Central memory CD8-positive, alpha-beta T cell (primary cell): ENCODE measurements at regions not wholly inside any gene's neighbourhood (a gene's known extent, or its start where the extent isn't known, plus 50 kb on each side); places are given as distances from the start of the nearest gene placed in this dataset.

Experiments used
- ATAC-seq: fragments of 150-1000 bp; cut with Tn5 transposase; replicated peaks from 2 replicates; pipeline ENCODE4 v1.10.0; 2022; ENCODE audit warnings: mild to moderate bottlenecking, moderate FRiP score, moderate number of reproducible peaks; ENCODE audit not compliant: poor library complexity, severe bottlenecking; ENCODE audit errors: extremely low read depth
- DNase-seq, 2 donors: peaks; one replicate each; pipeline ENCODE4 v3.0.0; 2021; ENCODE audit warnings: low spot score in 2 of 2
- H3K27ac Mint-ChIP-seq: one replicate; pipeline ENCODE4 v1.8.0; 2022; ENCODE audit warnings: low read depth, mild to moderate bottlenecking, moderate library complexity, mixed read lengths
- H3K27me3 Mint-ChIP-seq: one replicate; pipeline ENCODE4 v1.8.0; 2022; ENCODE audit warnings: mixed read lengths
- H3K36me3 Mint-ChIP-seq: one replicate; pipeline ENCODE4 v1.8.0; 2022; ENCODE audit warnings: mild to moderate bottlenecking, moderate library complexity, mixed read lengths; ENCODE audit not compliant: insufficient read depth
- H3K4me1 Mint-ChIP-seq: one replicate; pipeline ENCODE4 v1.8.0; 2022; ENCODE audit warnings: mixed read lengths
- H3K4me3 Mint-ChIP-seq: one replicate; pipeline ENCODE4 v1.8.0; 2022; ENCODE audit warnings: mild to moderate bottlenecking, moderate library complexity, mixed read lengths
- H3K9me3 Mint-ChIP-seq: one replicate; pipeline ENCODE4 v1.8.0; 2022; ENCODE audit warnings: mixed read lengths

- no peaks in the 10 kb centered on the region for H3K27me3 Mint-ChIP-seq
- H3K9me3 Mint-ChIP-seq, result no peaks in the 10 kb centered on the region
- no peak overlapping the region for H3K27ac Mint-ChIP-seq
- H3K4me3 Mint-ChIP-seq, result no peak overlapping the region
- H3K36me3 Mint-ChIP-seq, result no peaks in the 10 kb centered on the region
- ATAC-seq (no peak), DNase-seq (no peak)
- H3K4me1 Mint-ChIP-seq, result no peaks in the 10 kb centered on the region
These were observed 695.1 kb downstream of the TAF11L14 start for GRCh38 chr5:18329328-18329727.

- Mint-ChIP-seq H3K4me3 (no peak overlapping the region), H3K4me1 (no peaks in the 10 kb centered on the region), H3K9me3 (peaks cover 4% of the 10 kb centered on the region), H3K27me3 (no peaks in the 10 kb centered on the region), H3K27ac (no peak overlapping the region), H3K36me3 (no peaks in the 10 kb centered on the region)
- no peak for ATAC-seq
- DNase-seq, result no peak
These were observed 699.6 kb downstream of the TAF11L14 start for GRCh38 chr5:18333841-18334240.

- Mint-ChIP-seq H3K4me1 (no peaks in the 10 kb centered on the region), H3K4me3 (no peak overlapping the region), H3K36me3 (no peaks in the 10 kb centered on the region), H3K9me3 (peaks cover 4% of the 10 kb centered on the region), H3K27me3 (no peaks in the 10 kb centered on the region), H3K27ac (no peak overlapping the region)
- ATAC-seq (no peak), DNase-seq (no peak)
These were observed 700.7 kb downstream of the TAF11L14 start for GRCh38 chr5:18334949-18335348.

GRCh38 chr5:18354828-18355227 is 720.6 kb downstream of the TAF11L14 start:
- ATAC-seq (no peak), DNase-seq (no peak)
- no peak overlapping the region for H3K27ac Mint-ChIP-seq
- no peaks in the 10 kb centered on the region for H3K4me1 Mint-ChIP-seq
- peaks cover 26% of the 10 kb centered on the region for H3K9me3 Mint-ChIP-seq
- H3K4me3 Mint-ChIP-seq, result no peak overlapping the region
- no peaks in the 10 kb centered on the region for H3K27me3 Mint-ChIP-seq
- peaks cover 1% of the 10 kb centered on the region for H3K36me3 Mint-ChIP-seq

GRCh38 chr5:18357486-18357885 is 723.2 kb downstream of the TAF11L14 start:
- peaks cover 29% of the 10 kb centered on the region for H3K9me3 Mint-ChIP-seq
- no peak overlapping the region for H3K27ac Mint-ChIP-seq
- no peak overlapping the region for H3K4me3 Mint-ChIP-seq
- no peaks in the 10 kb centered on the region for H3K27me3 Mint-ChIP-seq
- DNase-seq (no peak), ATAC-seq (no peak)
- peaks cover 1% of the 10 kb centered on the region for H3K36me3 Mint-ChIP-seq
- no peaks in the 10 kb centered on the region for H3K4me1 Mint-ChIP-seq

- H3K27me3 Mint-ChIP-seq, result no peaks in the 10 kb centered on the region
- H3K4me1 Mint-ChIP-seq, result no peaks in the 10 kb centered on the region
These were observed 732.0 kb downstream of the TAF11L14 start for GRCh38 chr5:18366234-18366633.

GRCh38 chr5:18370531-18370930 is 736.3 kb downstream of the TAF11L14 start:
- H3K4me3 Mint-ChIP-seq, result no peak overlapping the region

More at GRCh38 chr5:18366234-18366633, 732.0 kb downstream of the TAF11L14 start:
- Mint-ChIP-seq H3K9me3 (peaks cover 23% of the 10 kb centered on the region), H3K27ac (no peak overlapping the region), H3K36me3 (no peaks in the 10 kb centered on the region), H3K4me3 (no peak overlapping the region)
- DNase-seq, result no peak
- no peak for ATAC-seq

GRCh38 chr5:18375641-18376040 is 741.4 kb downstream of the TAF11L14 start:
- DNase-seq, result no peak
- Mint-ChIP-seq H3K36me3 (no peaks in the 10 kb centered on the region), H3K9me3 (peaks cover 32% of the 10 kb centered on the region), H3K27me3 (no peaks in the 10 kb centered on the region), H3K4me3 (no peak overlapping the region), H3K27ac (no peak overlapping the region), H3K4me1 (no peaks in the 10 kb centered on the region)
- ATAC-seq, result no peak

More at GRCh38 chr5:18370531-18370930, 736.3 kb downstream of the TAF11L14 start:
- no peaks in the 10 kb centered on the region for H3K36me3 Mint-ChIP-seq
- ATAC-seq (no peak), DNase-seq (no peak)
- no peaks in the 10 kb centered on the region for H3K27me3 Mint-ChIP-seq
- H3K9me3 Mint-ChIP-seq, result peaks cover 22% of the 10 kb centered on the region
- no peaks in the 10 kb centered on the region for H3K4me1 Mint-ChIP-seq
- no peak overlapping the region for H3K27ac Mint-ChIP-seq

- H3K4me3 Mint-ChIP-seq, result no peak overlapping the region
- H3K36me3 Mint-ChIP-seq, result no peaks in the 10 kb centered on the region
- H3K4me1 Mint-ChIP-seq, result no peaks in the 10 kb centered on the region
- H3K27ac Mint-ChIP-seq, result no peak overlapping the region
- no peak for DNase-seq
- no peaks in the 10 kb centered on the region for H3K27me3 Mint-ChIP-seq
- peaks cover 38% of the 10 kb centered on the region for H3K9me3 Mint-ChIP-seq
- no peak for ATAC-seq
These were observed 743.8 kb downstream of the TAF11L14 start for GRCh38 chr5:18378066-18378465.

- Mint-ChIP-seq H3K9me3 (peaks cover 38% of the 10 kb centered on the region), H3K4me3 (no peak overlapping the region), H3K36me3 (no peaks in the 10 kb centered on the region), H3K27me3 (no peaks in the 10 kb centered on the region), H3K27ac (no peak overlapping the region), H3K4me1 (no peaks in the 10 kb centered on the region)
- no peak for ATAC-seq
- no peak for DNase-seq
These were observed 744.9 kb downstream of the TAF11L14 start for GRCh38 chr5:18379189-18379588.

GRCh38 chr5:18380729-18381362 is 746.6 kb downstream of the TAF11L14 start:
- H3K9me3 Mint-ChIP-seq, result peaks cover 25% of the 10 kb centered on the region
- no peaks in the 10 kb centered on the region for H3K4me1 Mint-ChIP-seq
- no peaks in the 10 kb centered on the region for H3K36me3 Mint-ChIP-seq
- no peak overlapping the region for H3K4me3 Mint-ChIP-seq
- no peak overlapping the region for H3K27ac Mint-ChIP-seq
- no peaks in the 10 kb centered on the region for H3K27me3 Mint-ChIP-seq
- ATAC-seq, result no peak
- DNase-seq, result no peak

GRCh38 chr5:18393565-18394442 is 759.5 kb downstream of the TAF11L14 start:
- peaks cover 5% of the 10 kb centered on the region for H3K9me3 Mint-ChIP-seq
- ATAC-seq (peak; percentile 28), DNase-seq (no peak)
- no peak overlapping the region for H3K27ac Mint-ChIP-seq
- H3K4me3 Mint-ChIP-seq, result no peak overlapping the region
- H3K27me3 Mint-ChIP-seq, result no peaks in the 10 kb centered on the region
- H3K4me1 Mint-ChIP-seq, result no peaks in the 10 kb centered on the region
- peaks cover 2% of the 10 kb centered on the region for H3K36me3 Mint-ChIP-seq

- H3K4me3 Mint-ChIP-seq, result no peak overlapping the region
- peaks cover 2% of the 10 kb centered on the region for H3K36me3 Mint-ChIP-seq
- H3K9me3 Mint-ChIP-seq, result no peaks in the 10 kb centered on the region
- H3K27ac Mint-ChIP-seq, result no peak overlapping the region
- DNase-seq (no peak), ATAC-seq (no peak)
- no peaks in the 10 kb centered on the region for H3K4me1 Mint-ChIP-seq
- H3K27me3 Mint-ChIP-seq, result no peaks in the 10 kb centered on the region
These were observed 760.2 kb downstream of the TAF11L14 start for GRCh38 chr5:18394443-18394804.
